ENCODE measurements at regions not wholly inside any gene's neighbourhood (a gene's known extent, or its start where the extent isn't known, plus 50 kb on each side); places are given as distances from the start of the nearest gene placed in this dataset.

DNA sequence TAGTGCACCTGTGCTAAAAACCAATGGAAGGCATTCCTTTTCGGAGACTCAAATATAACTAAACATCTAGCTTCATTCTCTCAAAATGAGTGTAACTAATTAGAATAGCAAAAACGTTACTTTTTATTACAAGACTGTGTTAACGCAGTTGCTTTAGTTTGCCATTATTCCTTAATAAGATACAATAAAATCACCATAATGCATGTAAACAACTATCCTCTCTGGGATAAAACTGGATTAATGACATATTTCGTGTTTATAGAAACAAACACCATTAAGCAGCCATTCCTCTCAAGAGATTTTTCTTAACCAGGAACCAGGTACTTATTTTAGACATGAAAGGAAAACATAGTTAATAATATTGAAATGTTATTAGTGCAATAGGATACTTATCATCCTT is 512.8 kb upstream of the B3GALT2 start (continued):
- TF ChIP-seq, protein P1, sequence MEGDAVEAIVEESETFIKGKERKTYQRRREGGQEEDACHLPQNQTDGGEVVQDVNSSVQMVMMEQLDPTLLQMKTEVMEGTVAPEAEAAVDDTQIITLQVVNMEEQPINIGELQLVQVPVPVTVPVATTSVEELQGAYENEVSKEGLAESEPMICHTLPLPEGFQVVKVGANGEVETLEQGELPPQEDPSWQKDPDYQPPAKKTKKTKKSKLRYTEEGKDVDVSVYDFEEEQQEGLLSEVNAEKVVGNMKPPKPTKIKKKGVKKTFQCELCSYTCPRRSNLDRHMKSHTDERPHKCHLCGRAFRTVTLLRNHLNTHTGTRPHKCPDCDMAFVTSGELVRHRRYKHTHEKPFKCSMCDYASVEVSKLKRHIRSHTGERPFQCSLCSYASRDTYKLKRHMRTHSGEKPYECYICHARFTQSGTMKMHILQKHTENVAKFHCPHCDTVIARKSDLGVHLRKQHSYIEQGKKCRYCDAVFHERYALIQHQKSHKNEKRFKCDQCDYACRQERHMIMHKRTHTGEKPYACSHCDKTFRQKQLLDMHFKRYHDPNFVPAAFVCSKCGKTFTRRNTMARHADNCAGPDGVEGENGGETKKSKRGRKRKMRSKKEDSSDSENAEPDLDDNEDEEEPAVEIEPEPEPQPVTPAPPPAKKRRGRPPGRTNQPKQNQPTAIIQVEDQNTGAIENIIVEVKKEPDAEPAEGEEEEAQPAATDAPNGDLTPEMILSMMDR (IDR thresholded peaks at IDR 0.05 in 2 of 3, conservative IDR thresholded peaks at IDR 0.05 in 1 of 3; ENCODE audit: borderline replicate concordance in 1 of 3, insufficient read depth in 1 of 3, low read depth in 2 of 3, low read length in 2 of 3) = no peak
- TF ChIP-seq, protein P2, sequence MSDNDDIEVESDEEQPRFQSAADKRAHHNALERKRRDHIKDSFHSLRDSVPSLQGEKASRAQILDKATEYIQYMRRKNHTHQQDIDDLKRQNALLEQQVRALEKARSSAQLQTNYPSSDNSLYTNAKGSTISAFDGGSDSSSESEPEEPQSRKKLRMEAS (IDR thresholded peaks at IDR 0.05) = no peak
- no peak for TF ChIP-seq EGR1 (IDR thresholded peaks at IDR 0.05; ENCODE audit: low read depth)
- TF ChIP-seq TCF7L2 (IDR thresholded peaks at IDR 0.05; ENCODE audit: borderline replicate concordance, extremely low read depth, insufficient read depth, insufficient read length) = no peak
- no peak for TF ChIP-seq FOSL1 (IDR thresholded peaks at IDR 0.05; ENCODE audit: low read depth)

DNA sequence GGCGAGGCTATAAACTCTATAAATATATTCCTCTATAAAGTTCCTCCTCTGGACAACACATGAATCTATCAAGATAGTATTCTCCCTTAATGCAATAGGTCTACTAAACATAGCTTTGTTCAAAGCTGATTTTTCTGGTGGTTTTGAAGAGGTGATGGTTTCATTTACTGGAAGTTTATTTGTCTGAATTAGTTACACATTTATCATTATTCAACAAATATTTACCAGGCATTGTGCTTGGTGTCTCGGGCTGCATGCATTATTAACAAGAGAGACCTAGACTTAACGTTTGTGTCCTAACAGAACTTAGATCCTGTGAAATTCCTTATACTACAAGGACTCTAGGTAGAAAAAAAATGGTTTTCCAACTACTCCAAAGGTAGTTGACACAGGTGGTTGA is 511.4 kb upstream of the B3GALT2 start:
- no peak overlapping the region for H3K9ac ChIP-seq (ENCODE audit: low read length)
- ChIA-PET POLR2A (no interaction called here), RAD21 (ENCODE audit: low non-redundant PET in 1 of 2, low total read pairs in 2 of 2, uncharacterized antibody in 2 of 2, unreplicated experiment in 2 of 2) (no interaction called here), CTCF (no interaction called here)
- no peak overlapping the region for H2AFZ ChIP-seq (ENCODE audit: low read depth, low read length, poor library complexity, severe bottlenecking)
- H4K20me1 ChIP-seq (ENCODE audit: insufficient read depth) = no peaks in the 10 kb centered on the region
- H3K27me3 ChIP-seq (ENCODE audit: insufficient read depth, low read length) = no peaks in the 10 kb centered on the region
- no peaks in the 10 kb centered on the region for H3K79me2 ChIP-seq (ENCODE audit: insufficient read depth, low read length)
- no peak overlapping the region for H3K4me2 ChIP-seq (ENCODE audit: low read length)
- intact Hi-C loops (cut with micrococcal nuclease) = no loop called here
- BruUV-seq (replicated peaks) = no TSS peak
- no peak for DNase-seq (ENCODE audit: low read depth, low spot score)
- H3K4me3 ChIP-seq (replicated peaks in 1 of 2; ENCODE audit: low read depth in 1 of 2, low read length in 2 of 2) = no peak overlapping the region
- H3K9me2 ChIP-seq (ENCODE audit: insufficient read depth) = no peaks in the 10 kb centered on the region
- no peaks in the 10 kb centered on the region for H3K9me3 ChIP-seq (ENCODE audit: control insufficient read depth in 1 of 2, insufficient read depth in 1 of 2, low read depth in 1 of 2, low read length in 2 of 2)
- TF ChIP-seq ZNF274 (IDR thresholded peaks at IDR 0.05; ENCODE audit: low read depth, low read length) = no peak
- ATAC-seq = no peak
- no peaks in the 10 kb centered on the region for H3K36me3 ChIP-seq (ENCODE audit: control insufficient read depth in 1 of 2, insufficient read depth in 2 of 2, low read length in 2 of 2)
- no peak overlapping the region for H3K27ac ChIP-seq (ENCODE audit: low read depth, low read length)
- H3K4me1 ChIP-seq (ENCODE audit: control insufficient read depth in 1 of 2, insufficient read depth in 2 of 2, low read length in 2 of 2) = peaks cover 8 to 21% of the 10 kb centered on the region in 2 experiments

Measured in HCT116 (cell line).